Activated CD8-positive, alpha-beta memory T cell treated with anti-CD3 and anti-CD28 coated beads, Interleukin-2, amount 10 ng/mL, durations not matched to agents 7 days and 5 days (primary cell): ENCODE measurements at regions not wholly inside any gene's neighbourhood (a gene's known extent, or its start where the extent isn't known, plus 50 kb on each side); places are given as distances from the start of the nearest gene placed in this dataset.

Source experiments
- ATAC-seq: fragments of 150-1000 bp; cut with Tn5 transposase; one replicate; pipeline ENCODE4 v1.10.0; 2021; ENCODE audit warnings: moderate library complexity
- CTCF ChIA-PET: fragments of 350-600 bp; sonication (Branson Sonifier 250); formaldehyde crosslinking; loops from one replicate; lab custom pipeline; 2021; ENCODE audit warnings: antibody characterized with exemption; lab: Charles Lee
- DNase-seq: peaks from one replicate; pipeline ENCODE4 v3.0.0-alpha.2; 2020
- H3K27ac Mint-ChIP-seq: one replicate; pipeline ENCODE4 v1.8.0; 2021; ENCODE audit warnings: mild to moderate bottlenecking, mixed read lengths
- H3K27me3 Mint-ChIP-seq: one replicate; pipeline ENCODE4 v1.8.0; 2021; ENCODE audit warnings: mixed read lengths
- H3K36me3 Mint-ChIP-seq: one replicate; pipeline ENCODE4 v1.8.0; 2021; ENCODE audit warnings: mild to moderate bottlenecking, mixed read lengths
- H3K4me1 Mint-ChIP-seq: one replicate; pipeline ENCODE4 v1.8.0; 2021; ENCODE audit warnings: mixed read lengths
- H3K4me3 Mint-ChIP-seq: one replicate; pipeline ENCODE4 v1.8.0; 2021; ENCODE audit warnings: mild to moderate bottlenecking, moderate library complexity, mixed read lengths
- H3K9me3 Mint-ChIP-seq: one replicate; pipeline ENCODE4 v1.8.0; 2022; ENCODE audit warnings: low read depth, mixed read lengths

- Mint-ChIP-seq H3K27ac (no peak overlapping the region), H3K9me3 (peaks cover 10% of the 10 kb centered on the region), H3K4me3 (no peak overlapping the region), H3K36me3 (no peaks in the 10 kb centered on the region), H3K27me3 (no peaks in the 10 kb centered on the region), H3K4me1 (no peaks in the 10 kb centered on the region)
- ATAC-seq (no peak), DNase-seq (no peak)
- CTCF ChIA-PET = no interaction called here
Observed at GRCh38 chr4:188262464-188262863, 123.2 kb downstream of the TRIML1 start.

GRCh38 chr4:188263321-188263720 lies 124.1 kb downstream of the TRIML1 start:
- CTCF ChIA-PET = no interaction called here
- H3K27ac Mint-ChIP-seq = no peak overlapping the region
- H3K9me3 Mint-ChIP-seq = peaks cover 13% of the 10 kb centered on the region
- ATAC-seq = no peak
- no peak for DNase-seq
- no peaks in the 10 kb centered on the region for H3K4me1 Mint-ChIP-seq
- H3K36me3 Mint-ChIP-seq = no peaks in the 10 kb centered on the region
- no peaks in the 10 kb centered on the region for H3K27me3 Mint-ChIP-seq
- H3K4me3 Mint-ChIP-seq = no peak overlapping the region

- DNase-seq (no peak), ATAC-seq (no peak)
- Mint-ChIP-seq H3K27ac (no peak overlapping the region), H3K4me1 (no peaks in the 10 kb centered on the region), H3K36me3 (no peaks in the 10 kb centered on the region), H3K4me3 (no peak overlapping the region), H3K9me3 (peaks cover 15% of the 10 kb centered on the region), H3K27me3 (no peaks in the 10 kb centered on the region)
- CTCF ChIA-PET = no interaction called here
Observed at GRCh38 chr4:188266386-188266785, 127.1 kb downstream of the TRIML1 start.

GRCh38 chr4:188268131-188268908 lies 129.1 kb downstream of the TRIML1 start:
- H3K9me3 Mint-ChIP-seq = peaks cover 15% of the 10 kb centered on the region
- no peaks in the 10 kb centered on the region for H3K27me3 Mint-ChIP-seq
- no peak for DNase-seq
- CTCF ChIA-PET = no interaction called here
- no peak for ATAC-seq
- H3K4me1 Mint-ChIP-seq = no peaks in the 10 kb centered on the region
- H3K4me3 Mint-ChIP-seq = no peak overlapping the region
- H3K27ac Mint-ChIP-seq = no peak overlapping the region
- no peaks in the 10 kb centered on the region for H3K36me3 Mint-ChIP-seq

GRCh38 chr4:188270273-188271069 lies 131.2 kb downstream of the TRIML1 start:
- Mint-ChIP-seq H3K4me3 (no peak overlapping the region), H3K9me3 (peaks cover 12% of the 10 kb centered on the region), H3K27me3 (no peaks in the 10 kb centered on the region), H3K4me1 (no peaks in the 10 kb centered on the region), H3K36me3 (no peaks in the 10 kb centered on the region), H3K27ac (no peak overlapping the region)
- DNase-seq (no peak), ATAC-seq (no peak)
- CTCF ChIA-PET = no interaction called here

GRCh38 chr4:188275686-188276085 lies 136.4 kb downstream of the TRIML1 start:
- CTCF ChIA-PET = no interaction called here
- DNase-seq (no peak), ATAC-seq (no peak)
- no peak overlapping the region for H3K27ac Mint-ChIP-seq
- H3K27me3 Mint-ChIP-seq = no peaks in the 10 kb centered on the region
- no peak overlapping the region for H3K4me3 Mint-ChIP-seq
- H3K36me3 Mint-ChIP-seq = no peaks in the 10 kb centered on the region
- H3K4me1 Mint-ChIP-seq = no peaks in the 10 kb centered on the region
- H3K9me3 Mint-ChIP-seq = no peaks in the 10 kb centered on the region

- ATAC-seq (no peak), DNase-seq (no peak)
- no peaks in the 10 kb centered on the region for H3K27me3 Mint-ChIP-seq
- H3K27ac Mint-ChIP-seq = no peak overlapping the region
- H3K4me3 Mint-ChIP-seq = no peak overlapping the region
- H3K4me1 Mint-ChIP-seq = no peaks in the 10 kb centered on the region
- H3K36me3 Mint-ChIP-seq = peaks cover 2% of the 10 kb centered on the region
- CTCF ChIA-PET = no interaction called here
- H3K9me3 Mint-ChIP-seq = no peaks in the 10 kb centered on the region
Observed at GRCh38 chr4:188279184-188279583, 139.9 kb downstream of the TRIML1 start.

GRCh38 chr4:188282471-188283232 lies 143.4 kb downstream of the TRIML1 start:
- ATAC-seq = no peak
- DNase-seq = no peak
- Mint-ChIP-seq H3K4me1 (no peaks in the 10 kb centered on the region), H3K27me3 (no peaks in the 10 kb centered on the region), H3K9me3 (no peaks in the 10 kb centered on the region), H3K27ac (no peak overlapping the region), H3K4me3 (no peak overlapping the region), H3K36me3 (peaks cover 2% of the 10 kb centered on the region)
- CTCF ChIA-PET = no interaction called here

- CTCF ChIA-PET = no interaction called here
Observed at GRCh38 chr4:188287169-188287894, 148.1 kb downstream of the TRIML1 start.

GRCh38 chr4:188289531-188290125 lies 150.4 kb downstream of the TRIML1 start:
- H3K4me1 Mint-ChIP-seq = no peaks in the 10 kb centered on the region
- peaks cover 6% of the 10 kb centered on the region for H3K9me3 Mint-ChIP-seq
- no peak overlapping the region for H3K27ac Mint-ChIP-seq
- H3K27me3 Mint-ChIP-seq = no peaks in the 10 kb centered on the region
- ATAC-seq (no peak), DNase-seq (no peak)
- H3K4me3 Mint-ChIP-seq = no peak overlapping the region
- H3K36me3 Mint-ChIP-seq = no peaks in the 10 kb centered on the region
- CTCF ChIA-PET = no interaction called here

More at GRCh38 chr4:188287169-188287894, 148.1 kb downstream of the TRIML1 start:
- no peak overlapping the region for H3K4me3 Mint-ChIP-seq
- no peaks in the 10 kb centered on the region for H3K27me3 Mint-ChIP-seq
- H3K27ac Mint-ChIP-seq = no peak overlapping the region
- H3K9me3 Mint-ChIP-seq = peaks cover 6% of the 10 kb centered on the region
- ATAC-seq = no peak
- DNase-seq = no peak
- no peaks in the 10 kb centered on the region for H3K4me1 Mint-ChIP-seq
- peaks cover 2% of the 10 kb centered on the region for H3K36me3 Mint-ChIP-seq

- CTCF ChIA-PET = no interaction called here
- Mint-ChIP-seq H3K27ac (no peak overlapping the region), H3K27me3 (no peaks in the 10 kb centered on the region), H3K4me1 (no peaks in the 10 kb centered on the region), H3K4me3 (no peak overlapping the region), H3K36me3 (no peaks in the 10 kb centered on the region), H3K9me3 (peaks cover 12% of the 10 kb centered on the region)
- ATAC-seq (no peak), DNase-seq (no peak)
Observed at GRCh38 chr4:188295899-188296298, 156.7 kb downstream of the TRIML1 start.

GRCh38 chr4:188296331-188296730 lies 157.1 kb downstream of the TRIML1 start:
- no peak overlapping the region for H3K4me3 Mint-ChIP-seq
- no peaks in the 10 kb centered on the region for H3K27me3 Mint-ChIP-seq
- H3K4me1 Mint-ChIP-seq = no peaks in the 10 kb centered on the region
- H3K36me3 Mint-ChIP-seq = no peaks in the 10 kb centered on the region
- no peak for ATAC-seq
- no peak overlapping the region for H3K27ac Mint-ChIP-seq
- CTCF ChIA-PET = no interaction called here
- DNase-seq = no peak
- H3K9me3 Mint-ChIP-seq = peaks cover 12% of the 10 kb centered on the region

GRCh38 chr4:188297873-188298272 lies 158.6 kb downstream of the TRIML1 start:
- Mint-ChIP-seq H3K27me3 (no peaks in the 10 kb centered on the region), H3K9me3 (peaks cover 12% of the 10 kb centered on the region), H3K27ac (no peak overlapping the region), H3K4me1 (no peaks in the 10 kb centered on the region), H3K36me3 (no peaks in the 10 kb centered on the region), H3K4me3 (no peak overlapping the region)
- no peak for ATAC-seq
- DNase-seq = no peak
- CTCF ChIA-PET = no interaction called here
